NB4 (cell line): ENCODE measurements at regions not wholly inside any gene's neighbourhood (a gene's known extent, or its start where the extent isn't known, plus 50 kb on each side); places are given as distances from the start of the nearest gene placed in this dataset.

ENCODE experiments used
- CTCF ChIP-seq: IDR thresholded peaks from one replicate; pipeline ENCODE4 v1.5.1; 2012; ENCODE audit warnings: low read depth, low read length
- POLR2A ChIP-seq: IDR thresholded peaks from 2 replicates; pipeline ENCODE4 v1.6.1; 2011; ENCODE audit warnings: mild to moderate bottlenecking; ENCODE audit not compliant: insufficient read length; ENCODE audit errors: extremely low read depth

DNA sequence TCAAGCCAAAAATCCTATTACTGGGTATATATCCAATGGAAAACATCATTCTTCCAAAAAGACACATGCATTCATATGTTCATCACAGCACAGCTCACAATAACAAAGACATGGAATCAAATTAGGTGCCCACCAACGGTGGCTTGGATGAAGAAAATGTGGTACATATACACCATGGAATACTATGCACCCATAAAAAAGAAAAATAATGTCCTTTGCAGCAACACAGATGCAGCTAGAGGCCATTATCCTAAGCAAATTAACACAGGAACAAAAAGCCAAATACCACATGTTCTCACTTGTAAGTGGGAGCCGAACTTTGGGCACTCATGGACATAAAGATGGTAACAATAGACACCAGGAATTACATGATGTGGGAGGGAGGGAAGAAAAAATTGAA, 113.6 kb downstream of the MRPL39 start:
- no peak for TF ChIP-seq CTCF
- TF ChIP-seq POLR2A, result no peak
